ENCODE measurements at regions not wholly inside any gene's neighbourhood (a gene's known extent, or its start where the extent isn't known, plus 50 kb on each side); places are given as distances from the start of the nearest gene placed in this dataset.

- DNase-seq = no peak
These were observed 51.8 kb upstream of the ANKRD34C start for GRCh38 chr15:79230766-79231165.

- DNase-seq = no peak
These were observed 59.7 kb upstream of the ANKRD34C start for GRCh38 chr15:79222808-79223207.

- no peak for DNase-seq
These were observed 60.8 kb upstream of the ANKRD34C start for GRCh38 chr15:79221696-79222095.

GRCh38 chr15:79219393-79220056, 63.0 kb upstream of the ANKRD34C start:
- no peak for DNase-seq

- DNase-seq = no peak
These were observed 63.8 kb upstream of the ANKRD34C start for GRCh38 chr15:79218588-79219200.

GRCh38 chr15:79213650-79214049, 68.9 kb upstream of the ANKRD34C start:
- DNase-seq = no peak

GRCh38 chr15:79212589-79213157, 69.8 kb upstream of the ANKRD34C start:
- DNase-seq = no peak

- DNase-seq = no peak
These were observed 71.0 kb upstream of the ANKRD34C start for GRCh38 chr15:79211481-79211880.

- DNase-seq = no peak
These were observed 72.8 kb upstream of the ANKRD34C start for GRCh38 chr15:79209690-79210089.

GRCh38 chr15:79209116-79209515, 73.4 kb upstream of the ANKRD34C start:
- DNase-seq = no peak

- DNase-seq = no peak
These were observed 74.3 kb upstream of the ANKRD34C start for GRCh38 chr15:79208179-79208578.

GRCh38 chr15:79206940-79207339, 75.6 kb upstream of the ANKRD34C start:
- DNase-seq = no peak

- DNase-seq = no peak
These were observed 77.4 kb upstream of the ANKRD34C start for GRCh38 chr15:79204886-79205675.

GRCh38 chr15:79198461-79198860, 84.1 kb upstream of the ANKRD34C start:
- DNase-seq = no peak

- DNase-seq = no peak
These were observed 85.2 kb upstream of the ANKRD34C start for GRCh38 chr15:79197285-79197684.

GRCh38 chr15:79195802-79196201, 86.7 kb upstream of the ANKRD34C start:
- DNase-seq = no peak

- no peak for DNase-seq
These were observed 87.3 kb upstream of the ANKRD34C start for GRCh38 chr15:79195239-79195638.

- no peak for DNase-seq
These were observed 88.1 kb upstream of the ANKRD34C start for GRCh38 chr15:79194386-79194785.

GRCh38 chr15:79193549-79193948, 89.0 kb upstream of the ANKRD34C start:
- DNase-seq = no peak

GRCh38 chr15:79193103-79193502, 89.4 kb upstream of the ANKRD34C start:
- no peak for DNase-seq

- no peak for DNase-seq
These were observed 90.0 kb upstream of the ANKRD34C start for GRCh38 chr15:79192462-79193036.

- DNase-seq = no peak
These were observed 92.4 kb upstream of the ANKRD34C start for GRCh38 chr15:79190093-79190492.

- DNase-seq = no peak
These were observed 95.9 kb upstream of the ANKRD34C start for GRCh38 chr15:79186616-79187015.

Measured in NCI-H1694 treated with DMSO at 0.1 percent for 48 hours (cell line).